Iris pigment epithelial cell (primary cell): ENCODE measurements at regions not wholly inside any gene's neighbourhood (a gene's known extent, or its start where the extent isn't known, plus 50 kb on each side); places are given as distances from the start of the nearest gene placed in this dataset.
"Not testable (repeated sequence)": the region's sequence is repeated elsewhere in the genome, so short reads cannot be mapped to it uniquely, and the experiment has no call there.

Experiments
- DNase-seq: peaks from one replicate; pipeline ENCODE4 v3.0.0-alpha.2; 2011; ENCODE audit warnings: low read depth

DNA sequence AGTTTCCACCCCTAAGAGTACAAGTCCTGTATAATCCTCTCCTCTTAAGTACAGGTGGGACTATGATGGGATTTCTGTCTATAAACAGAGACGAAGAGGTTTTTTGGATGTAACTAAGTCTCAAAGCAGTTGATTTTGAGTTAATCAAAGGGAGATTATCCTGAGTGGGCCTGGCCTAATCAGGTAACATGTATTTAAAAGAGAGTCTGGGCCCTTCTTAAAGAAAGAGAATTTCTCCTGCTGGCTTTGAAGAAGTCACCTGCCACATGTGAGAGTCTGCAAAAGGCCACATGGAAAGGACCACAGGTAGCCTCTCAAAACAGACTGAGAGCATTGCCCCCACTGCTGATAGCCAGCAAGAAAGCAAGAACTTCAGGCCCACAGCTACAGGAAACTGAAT, 142.3 kb downstream of the IRX5 start:
- DNase-seq: no peak

DNA sequence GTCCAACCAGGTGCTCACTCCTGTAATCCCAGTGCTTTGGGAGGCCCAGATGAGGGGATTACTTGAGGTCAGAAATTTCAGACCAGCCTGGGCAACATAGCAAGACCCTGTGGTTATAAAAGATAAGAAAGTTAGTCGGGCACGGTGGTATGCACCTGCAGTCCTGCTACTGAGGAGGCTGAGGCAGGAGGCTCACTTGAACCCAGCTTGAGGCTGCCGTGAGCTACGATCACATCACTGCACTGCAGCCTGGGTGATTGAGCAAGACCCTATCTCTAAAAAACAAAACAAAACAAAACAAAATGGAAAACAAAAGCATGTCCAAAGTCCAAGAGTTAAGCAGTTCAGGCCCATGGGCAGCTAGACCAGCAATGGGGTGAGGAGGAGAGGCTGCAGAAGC, 143.2 kb downstream of the IRX5 start:
- DNase-seq: no peak

GRCh38 chr16:55075208-55075607, 144.5 kb downstream of the IRX5 start:
- not testable (repeated sequence) for DNase-seq

DNA sequence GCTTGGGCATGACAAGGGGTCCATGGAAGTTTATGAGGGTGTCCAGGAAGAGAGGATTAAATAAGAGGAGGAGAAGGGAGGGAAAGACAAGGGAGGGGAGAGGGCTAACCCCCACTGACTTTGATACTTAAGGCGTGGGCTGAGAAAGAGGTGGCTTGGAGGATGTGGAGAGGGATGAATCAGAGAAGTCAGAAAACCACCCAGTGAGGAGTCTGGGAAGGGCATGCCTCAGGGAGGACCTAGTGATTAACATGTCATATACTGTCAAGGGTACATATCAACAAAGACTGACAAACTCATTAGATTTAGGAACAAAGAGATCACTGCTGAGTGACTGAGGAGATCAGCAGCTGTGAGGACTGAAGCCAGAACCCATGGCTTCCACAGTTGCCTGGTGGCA, 145.4 kb downstream of the IRX5 start:
- no peak for DNase-seq

- no peak for DNase-seq
These were observed 146.6 kb downstream of the IRX5 start for GRCh38 chr16:55077266-55077665.

DNA sequence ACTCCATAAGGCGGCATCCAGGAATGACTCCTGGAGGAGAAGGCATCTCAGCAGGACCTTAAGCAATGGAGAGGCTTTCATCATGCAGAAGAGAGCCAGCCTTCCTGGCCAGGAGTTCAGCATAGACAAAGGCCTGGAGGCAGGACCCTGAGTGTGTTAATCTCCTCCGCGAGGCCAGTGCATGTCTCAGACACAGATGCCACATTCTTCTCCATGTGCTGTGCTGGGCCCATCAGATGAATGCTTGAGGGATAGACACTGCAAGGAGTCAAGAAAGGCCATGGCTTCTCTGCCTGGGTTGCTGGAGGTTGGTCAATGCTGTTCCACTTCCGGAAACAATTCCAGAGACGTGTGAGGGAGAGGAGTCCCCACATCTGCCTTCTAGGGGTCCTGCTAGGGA, 147.5 kb downstream of the IRX5 start:
- DNase-seq: no peak

GRCh38 chr16:55078699-55079410, 148.2 kb downstream of the IRX5 start:
- DNase-seq: no peak

GRCh38 chr16:55081622-55082590, 151.2 kb downstream of the IRX5 start:
- DNase-seq: no peak

DNA sequence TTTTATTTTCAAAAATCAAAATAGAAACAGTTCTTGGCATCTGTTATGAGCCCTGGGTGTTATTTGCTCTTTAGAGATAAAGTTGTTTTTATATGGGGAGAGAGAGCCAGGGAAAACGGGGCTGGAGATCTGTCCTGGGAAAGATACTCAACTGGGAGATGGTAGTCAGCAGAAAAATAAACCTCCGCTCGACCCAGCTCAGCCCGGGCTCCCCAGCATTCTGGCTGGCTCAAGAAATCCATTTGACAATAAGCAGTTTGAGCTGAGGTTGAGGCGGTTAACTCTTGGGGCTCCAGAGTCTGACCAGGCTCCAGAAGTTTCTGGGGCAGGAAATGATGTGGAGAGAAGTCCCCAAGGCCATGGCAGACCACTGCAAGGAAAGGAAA, 151.9 kb downstream of the IRX5 start:
- DNase-seq: no peak

DNA sequence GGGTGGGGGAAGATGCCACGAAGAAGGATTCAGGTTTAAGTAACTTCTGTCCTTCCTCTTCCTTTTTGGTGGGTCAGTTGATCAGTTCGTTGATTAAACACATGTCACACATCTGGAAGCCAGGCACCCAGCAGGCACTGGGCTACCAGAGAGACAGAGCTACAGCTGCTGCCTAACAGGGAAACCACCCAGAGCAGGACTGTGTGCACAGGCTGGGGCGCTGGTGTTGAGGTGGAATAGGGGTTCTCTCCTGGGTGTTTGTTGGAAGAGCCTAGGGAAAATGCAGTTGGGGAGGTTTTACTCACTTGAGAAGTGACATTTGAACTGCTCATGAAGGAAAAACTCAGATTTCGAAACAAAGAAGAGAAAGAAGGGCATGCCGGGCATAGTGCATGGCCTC, 152.4 kb downstream of the IRX5 start:
- DNase-seq: no peak

DNA sequence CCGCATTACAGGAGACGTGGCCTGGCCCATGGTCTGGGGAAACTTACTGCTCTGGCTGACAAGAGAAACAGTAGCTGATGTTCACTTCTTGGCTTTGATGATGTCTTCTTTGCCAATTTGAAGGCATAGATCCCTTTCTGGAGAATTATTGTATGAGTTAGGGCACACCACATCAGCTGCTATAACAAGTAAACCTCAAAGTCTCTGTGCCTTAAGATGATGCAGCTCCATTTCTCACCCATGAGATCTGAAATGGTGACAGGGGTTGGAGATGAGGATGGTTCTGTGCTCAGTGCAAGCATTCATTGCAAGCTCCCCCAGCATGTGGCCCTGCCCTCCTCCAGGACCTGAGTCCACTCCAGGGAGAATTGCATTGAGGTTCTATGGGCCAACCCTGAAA, 157.4 kb downstream of the IRX5 start:
- no peak for DNase-seq

DNA sequence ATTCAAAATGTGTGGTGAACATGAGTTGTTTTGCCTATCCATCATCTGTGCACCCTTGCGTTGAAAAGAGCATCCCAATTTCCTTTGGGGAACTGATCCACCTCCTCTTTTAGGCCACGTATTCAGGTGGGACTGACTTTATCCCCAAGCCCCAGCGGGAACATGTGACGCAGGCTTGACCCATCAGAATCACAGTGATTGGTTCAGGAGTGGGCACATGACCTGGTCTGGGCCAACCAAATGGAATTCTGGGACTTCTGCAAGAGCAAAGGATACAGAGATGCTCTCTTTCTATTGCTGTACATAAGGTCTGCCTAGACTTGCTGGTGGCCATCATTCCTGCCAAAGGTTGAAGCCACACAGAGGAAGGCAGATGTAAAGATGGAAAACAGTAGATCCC, 158.9 kb downstream of the IRX5 start:
- no peak for DNase-seq

- no peak for DNase-seq
These were observed 160.7 kb downstream of the IRX5 start for GRCh38 chr16:55091213-55091870.

GRCh38 chr16:55091871-55092230, 161.2 kb downstream of the IRX5 start:
- no peak for DNase-seq

DNA sequence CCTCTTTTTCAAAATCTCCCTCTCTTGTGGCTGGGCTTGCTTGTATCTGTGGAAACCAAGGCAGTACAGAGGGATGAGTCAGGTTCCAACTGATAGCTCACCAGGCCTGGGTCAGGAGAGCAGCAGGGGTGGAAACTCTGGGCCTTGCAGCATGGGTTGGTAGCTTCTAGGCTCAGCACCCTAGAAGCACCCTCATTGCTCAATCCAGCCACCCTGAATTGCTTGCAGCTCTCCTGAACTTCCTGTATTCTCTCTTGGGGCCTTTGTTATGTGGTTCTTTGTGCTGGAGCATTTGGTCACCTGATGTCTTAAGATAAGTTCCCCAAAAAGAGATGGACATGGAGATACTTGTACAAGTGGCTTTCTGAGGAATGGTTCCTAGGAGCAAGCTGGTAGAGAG, 169.4 kb downstream of the IRX5 start:
- DNase-seq: no peak

- DNase-seq: no peak
These were observed 170.4 kb downstream of the IRX5 start for GRCh38 chr16:55101026-55101425.

- no peak for DNase-seq
These were observed 171.4 kb downstream of the IRX5 start for GRCh38 chr16:55102077-55102476.

DNA sequence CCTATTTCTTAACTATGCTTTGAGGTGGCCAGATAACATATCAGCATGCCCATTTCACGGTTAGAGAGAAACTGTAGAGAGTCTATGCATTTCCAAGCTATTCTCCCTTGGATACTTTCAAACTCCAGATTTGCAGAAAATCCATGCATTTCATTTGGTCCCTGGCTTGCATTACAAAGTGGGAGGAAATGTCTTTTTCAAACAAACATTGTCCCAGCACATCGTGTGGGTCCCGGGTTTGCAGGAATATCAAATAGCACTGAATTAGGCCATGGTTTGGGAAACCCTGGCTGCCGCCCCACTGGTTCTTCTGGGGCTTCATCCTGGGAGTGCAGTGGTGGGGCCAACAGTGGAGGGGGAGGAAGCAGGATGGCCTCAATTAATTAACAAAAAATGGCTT, 171.9 kb downstream of the IRX5 start:
- no peak for DNase-seq

DNA sequence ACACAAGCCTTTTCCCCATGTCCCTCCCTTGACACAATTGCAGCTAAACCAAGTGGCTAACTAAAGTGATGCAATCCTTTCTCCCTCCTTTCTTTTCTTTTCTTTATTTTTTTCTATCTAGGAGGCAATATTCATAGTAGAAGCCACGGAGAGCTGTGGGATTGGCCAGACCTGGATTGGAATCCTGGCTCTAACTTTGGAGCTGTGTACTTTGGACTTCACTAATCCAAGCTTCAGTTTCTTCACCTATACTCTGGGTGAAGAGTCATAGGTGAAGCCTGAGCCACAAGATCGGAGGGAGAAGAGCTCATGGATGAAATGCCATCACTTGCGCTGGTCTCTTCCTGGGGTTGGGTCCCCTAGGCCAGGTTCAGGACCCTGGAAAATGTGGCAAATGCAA, 177.2 kb downstream of the IRX5 start:
- DNase-seq: no peak

DNA sequence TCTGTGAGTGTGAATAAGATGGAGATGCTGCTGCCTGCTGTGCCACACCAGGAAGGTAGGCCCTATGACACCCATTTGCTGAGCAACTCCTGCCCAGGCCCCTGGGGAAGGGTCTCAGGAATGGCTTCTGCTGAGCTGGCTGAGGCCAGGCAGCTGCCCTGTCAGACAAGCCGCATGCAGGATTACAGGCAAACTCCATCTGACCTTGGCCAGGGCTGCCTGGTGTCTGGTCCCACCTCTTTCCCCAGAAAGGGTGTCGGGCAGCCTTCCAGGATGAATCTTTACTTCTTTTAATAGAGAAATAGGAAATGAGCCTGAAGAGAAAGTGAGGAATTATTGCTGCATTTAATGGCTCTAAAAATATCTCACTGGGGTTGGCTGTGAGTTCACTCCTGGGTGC, 182.5 kb downstream of the IRX5 start:
- DNase-seq: no peak

GRCh38 chr16:55115506-55115905, 184.8 kb downstream of the IRX5 start:
- DNase-seq: no peak

DNA sequence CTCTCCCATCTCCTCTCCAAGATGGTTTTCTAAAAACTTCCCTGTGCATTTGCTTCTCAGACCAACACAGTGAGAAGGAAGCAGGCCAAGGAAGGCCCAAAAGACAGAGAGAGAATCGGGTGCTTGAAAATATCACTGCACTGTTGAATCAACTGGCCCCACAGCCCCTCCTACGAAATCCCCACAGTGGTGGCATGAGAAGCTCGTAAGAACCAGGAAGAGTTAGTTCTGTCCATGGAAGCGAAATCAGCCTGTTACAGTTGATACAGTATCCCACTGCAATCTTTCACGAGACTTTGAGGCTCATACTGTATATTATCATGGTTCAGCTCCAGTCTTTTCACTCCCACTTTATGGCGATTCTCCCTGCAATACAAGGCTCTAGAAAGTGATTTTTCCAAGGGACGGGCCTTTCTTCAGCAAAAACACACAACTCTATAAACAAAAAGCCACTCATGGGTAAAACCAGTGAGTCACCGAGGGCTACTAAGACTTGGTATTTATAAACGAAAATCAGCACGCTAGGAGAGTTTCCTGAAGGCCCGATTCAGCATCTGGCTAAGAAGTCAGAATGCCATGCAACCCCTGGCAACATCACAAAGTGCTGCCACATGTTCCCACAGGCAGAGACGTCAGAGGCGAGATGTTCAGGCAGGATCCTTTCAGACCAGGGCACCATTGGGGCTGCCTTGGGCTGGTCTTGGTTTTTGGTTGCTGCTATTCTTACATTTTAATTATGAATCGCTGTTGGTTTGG, 185.7 kb downstream of the IRX5 start:
- DNase-seq: no peak
